ENCODE measurements at regions not wholly inside any gene's neighbourhood (a gene's known extent, or its start where the extent isn't known, plus 50 kb on each side); places are given as distances from the start of the nearest gene placed in this dataset.
"Not testable (repeated sequence)": the region's sequence is repeated elsewhere in the genome, so short reads cannot be mapped to it uniquely, and the experiment has no call there.

- DNase-seq: no peak
These were observed 86.8 kb downstream of the NDUFA12 start for GRCh38 chr12:94916663-94917062.

- no peak for DNase-seq
These were observed 93.8 kb downstream of the NDUFA12 start for GRCh38 chr12:94909663-94910062.

GRCh38 chr12:94905749-94906148 is 97.7 kb downstream of the NDUFA12 start:
- not testable (repeated sequence) for DNase-seq

- DNase-seq: no peak
These were observed 103.0 kb downstream of the NDUFA12 start for GRCh38 chr12:94900496-94900895.

- DNase-seq: no peak
These were observed 105.1 kb downstream of the NDUFA12 start for GRCh38 chr12:94898388-94898787.

GRCh38 chr12:94892544-94893267 is 110.8 kb downstream of the NDUFA12 start:
- DNase-seq: no peak

- DNase-seq: no peak
These were observed 113.9 kb downstream of the NDUFA12 start for GRCh38 chr12:94889445-94890210.

GRCh38 chr12:94879542-94879941 is 124.0 kb downstream of the NDUFA12 start:
- no peak for DNase-seq

- DNase-seq: no peak
These were observed 128.0 kb downstream of the NDUFA12 start for GRCh38 chr12:94875525-94875924.

GRCh38 chr12:94874518-94875302 is 128.8 kb downstream of the NDUFA12 start:
- DNase-seq: no peak

- DNase-seq: no peak
These were observed 129.6 kb downstream of the NDUFA12 start for GRCh38 chr12:94873734-94874517.

GRCh38 chr12:94872971-94873733 is 130.3 kb downstream of the NDUFA12 start:
- DNase-seq: no peak

GRCh38 chr12:94872671-94872970 is 130.9 kb downstream of the NDUFA12 start:
- no peak for DNase-seq

- no peak for DNase-seq
These were observed 131.4 kb downstream of the NDUFA12 start for GRCh38 chr12:94872007-94872653.

- DNase-seq: no peak
These were observed 133.0 kb downstream of the NDUFA12 start for GRCh38 chr12:94870511-94870910.

GRCh38 chr12:94868161-94868560 is 135.3 kb downstream of the NDUFA12 start:
- DNase-seq: no peak

GRCh38 chr12:94867066-94867855 is 136.2 kb downstream of the NDUFA12 start:
- no peak for DNase-seq

- DNase-seq: no peak
These were observed 138.5 kb downstream of the NDUFA12 start for GRCh38 chr12:94864987-94865386.

- DNase-seq: no peak
These were observed 140.0 kb downstream of the NDUFA12 start for GRCh38 chr12:94863321-94864035.

- DNase-seq: no peak
These were observed 141.1 kb downstream of the NDUFA12 start for GRCh38 chr12:94862421-94862820.

Measured in activated CD4-positive, alpha-beta T cell treated with anti-CD3 and anti-CD28 coated beads, Interleukin-2, amount 50 U/mL, for 48 hours (primary cell).